ENCODE measurements at regions not wholly inside any gene's neighbourhood (a gene's known extent, or its start where the extent isn't known, plus 50 kb on each side); places are given as distances from the start of the nearest gene placed in this dataset.

- no peaks in the 10 kb centered on the region for H3F3A ChIP-seq (ENCODE audit: control insufficient read depth, insufficient read depth)
- H3K4me2 ChIP-seq (ENCODE audit: low read length), result no peak overlapping the region
- H4K20me1 ChIP-seq (ENCODE audit: control insufficient read depth, insufficient read depth, low read depth, low read length), result no peaks in the 10 kb centered on the region
- no peaks in the 10 kb centered on the region for H3K9me2 ChIP-seq (replicated peaks; ENCODE audit: control insufficient read depth, low read length)
- no peak overlapping the region for H3K4me3 ChIP-seq (ENCODE audit: low read length)
- no peak for TF ChIP-seq EZH2phosphoT487 (IDR thresholded peaks at IDR 0.05; ENCODE audit: borderline replicate concordance, low read length)
- TF ChIP-seq CTCF (IDR thresholded peaks at IDR 0.05; ENCODE audit: low read depth, low read length, poor library complexity, severe bottlenecking), result no peak
- H3K36me3 ChIP-seq (ENCODE audit: control insufficient read depth, low read length), result no peaks in the 10 kb centered on the region
- no peaks in the 10 kb centered on the region for H3K4me1 ChIP-seq (ENCODE audit: control insufficient read depth, low read length)
- no peaks in the 10 kb centered on the region for H3K9me3 ChIP-seq (ENCODE audit: control insufficient read depth, insufficient read depth, low read length)
- H3K27me3 ChIP-seq (ENCODE audit: control insufficient read depth, low read length), result no peaks in the 10 kb centered on the region
- H3K79me2 ChIP-seq (ENCODE audit: control insufficient read depth, low read length), result no peaks in the 10 kb centered on the region
- H3K27ac ChIP-seq (ENCODE audit: low read depth, low read length), result no peak overlapping the region
Observed at GRCh38 chr6:80907831-80908230, 801.4 kb downstream of the BCKDHB start.

DNA sequence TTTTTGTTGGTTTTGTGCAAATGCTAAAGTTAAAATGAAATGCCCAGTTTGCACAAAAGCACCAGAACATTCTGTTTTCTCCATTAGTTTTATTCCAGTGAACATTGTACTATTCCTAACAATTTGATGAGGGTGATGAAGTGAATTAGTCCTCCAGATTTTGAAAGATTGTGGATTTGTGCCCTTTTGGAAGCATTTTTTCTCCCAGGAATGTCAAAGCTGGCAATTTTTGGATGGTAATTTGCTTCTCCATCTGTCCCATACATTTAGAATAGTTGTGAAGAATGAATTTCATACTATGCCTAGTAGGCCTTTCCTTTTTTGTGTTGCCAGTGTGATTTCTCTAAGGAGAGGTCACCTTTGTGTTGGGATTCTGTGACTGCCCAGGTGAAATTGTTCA is 797.2 kb downstream of the BCKDHB start:
- TF ChIP-seq EZH2phosphoT487 (IDR thresholded peaks at IDR 0.05; ENCODE audit: borderline replicate concordance, low read length) (no peak), CTCF (IDR thresholded peaks at IDR 0.05; ENCODE audit: low read depth, low read length, poor library complexity, severe bottlenecking) (no peak)

GRCh38 chr6:80886475-80886874 is 780.0 kb downstream of the BCKDHB start:
- Histone ChIP-seq H3K4me2 (ENCODE audit: low read length) (no peak overlapping the region), H3K79me2 (ENCODE audit: control insufficient read depth, low read length) (no peaks in the 10 kb centered on the region), H3F3A (ENCODE audit: control insufficient read depth, insufficient read depth) (no peaks in the 10 kb centered on the region), H3K4me3 (ENCODE audit: low read length) (no peak overlapping the region), H3K9me3 (ENCODE audit: control insufficient read depth, insufficient read depth, low read length) (no peaks in the 10 kb centered on the region), H3K27me3 (ENCODE audit: control insufficient read depth, low read length) (no peaks in the 10 kb centered on the region), H4K20me1 (ENCODE audit: control insufficient read depth, insufficient read depth, low read depth, low read length) (no peaks in the 10 kb centered on the region), H3K4me1 (ENCODE audit: control insufficient read depth, low read length) (no peaks in the 10 kb centered on the region), H3K36me3 (ENCODE audit: control insufficient read depth, low read length) (no peaks in the 10 kb centered on the region), H3K27ac (ENCODE audit: low read depth, low read length) (no peak overlapping the region), H3K9me2 (replicated peaks; ENCODE audit: control insufficient read depth, low read length) (no peaks in the 10 kb centered on the region)
- no peak for TF ChIP-seq EZH2phosphoT487 (IDR thresholded peaks at IDR 0.05; ENCODE audit: borderline replicate concordance, low read length)
- no peak for TF ChIP-seq CTCF (IDR thresholded peaks at IDR 0.05; ENCODE audit: low read depth, low read length, poor library complexity, severe bottlenecking)

More for the DNA sequence above, 797.2 kb downstream of the BCKDHB start:
- no peaks in the 10 kb centered on the region for H3K27me3 ChIP-seq (ENCODE audit: control insufficient read depth, low read length)
- no peaks in the 10 kb centered on the region for H3K79me2 ChIP-seq (ENCODE audit: control insufficient read depth, low read length)
- H3K27ac ChIP-seq (ENCODE audit: low read depth, low read length), result no peak overlapping the region
- H3K9me2 ChIP-seq (replicated peaks; ENCODE audit: control insufficient read depth, low read length), result no peaks in the 10 kb centered on the region
- no peaks in the 10 kb centered on the region for H3F3A ChIP-seq (ENCODE audit: control insufficient read depth, insufficient read depth)
- H3K9me3 ChIP-seq (ENCODE audit: control insufficient read depth, insufficient read depth, low read length), result peaks cover 8% of the 10 kb centered on the region; the same call in 1 of the 2 replicates
- H3K36me3 ChIP-seq (ENCODE audit: control insufficient read depth, low read length), result no peaks in the 10 kb centered on the region
- no peak overlapping the region for H3K4me2 ChIP-seq (ENCODE audit: low read length)
- no peaks in the 10 kb centered on the region for H3K4me1 ChIP-seq (ENCODE audit: control insufficient read depth, low read length)
- no peak overlapping the region for H3K4me3 ChIP-seq (ENCODE audit: low read length)
- no peaks in the 10 kb centered on the region for H4K20me1 ChIP-seq (ENCODE audit: control insufficient read depth, insufficient read depth, low read depth, low read length)

- H3K79me2 ChIP-seq (ENCODE audit: control insufficient read depth, low read length), result no peaks in the 10 kb centered on the region
- no peaks in the 10 kb centered on the region for H3K9me3 ChIP-seq (ENCODE audit: control insufficient read depth, insufficient read depth, low read length)
Observed at GRCh38 chr6:80872951-80873308, 766.5 kb downstream of the BCKDHB start.

More at GRCh38 chr6:80872951-80873308, 766.5 kb downstream of the BCKDHB start:
- H3K27me3 ChIP-seq (ENCODE audit: control insufficient read depth, low read length), result no peaks in the 10 kb centered on the region
- TF ChIP-seq CTCF (IDR thresholded peaks at IDR 0.05; ENCODE audit: low read depth, low read length, poor library complexity, severe bottlenecking) (no peak), EZH2phosphoT487 (IDR thresholded peaks at IDR 0.05; ENCODE audit: borderline replicate concordance, low read length) (no peak)
- no peaks in the 10 kb centered on the region for H3K9me2 ChIP-seq (replicated peaks; ENCODE audit: control insufficient read depth, low read length)
- no peak overlapping the region for H3K4me2 ChIP-seq (ENCODE audit: low read length)
- no peaks in the 10 kb centered on the region for H3K36me3 ChIP-seq (ENCODE audit: control insufficient read depth, low read length)
- no peak overlapping the region for H3K4me3 ChIP-seq (ENCODE audit: low read length)
- no peaks in the 10 kb centered on the region for H3F3A ChIP-seq (ENCODE audit: control insufficient read depth, insufficient read depth)
- no peaks in the 10 kb centered on the region for H3K4me1 ChIP-seq (ENCODE audit: control insufficient read depth, low read length)
- H3K27ac ChIP-seq (ENCODE audit: low read depth, low read length), result no peak overlapping the region
- no peaks in the 10 kb centered on the region for H4K20me1 ChIP-seq (ENCODE audit: control insufficient read depth, insufficient read depth, low read depth, low read length)

Measured in DOHH2 (cell line).